ENCODE measurements at regions not wholly inside any gene's neighbourhood (a gene's known extent, or its start where the extent isn't known, plus 50 kb on each side); places are given as distances from the start of the nearest gene placed in this dataset.
"Not testable (repeated sequence)": the region's sequence is repeated elsewhere in the genome, so short reads cannot be mapped to it uniquely, and the experiment has no call there.

DNA sequence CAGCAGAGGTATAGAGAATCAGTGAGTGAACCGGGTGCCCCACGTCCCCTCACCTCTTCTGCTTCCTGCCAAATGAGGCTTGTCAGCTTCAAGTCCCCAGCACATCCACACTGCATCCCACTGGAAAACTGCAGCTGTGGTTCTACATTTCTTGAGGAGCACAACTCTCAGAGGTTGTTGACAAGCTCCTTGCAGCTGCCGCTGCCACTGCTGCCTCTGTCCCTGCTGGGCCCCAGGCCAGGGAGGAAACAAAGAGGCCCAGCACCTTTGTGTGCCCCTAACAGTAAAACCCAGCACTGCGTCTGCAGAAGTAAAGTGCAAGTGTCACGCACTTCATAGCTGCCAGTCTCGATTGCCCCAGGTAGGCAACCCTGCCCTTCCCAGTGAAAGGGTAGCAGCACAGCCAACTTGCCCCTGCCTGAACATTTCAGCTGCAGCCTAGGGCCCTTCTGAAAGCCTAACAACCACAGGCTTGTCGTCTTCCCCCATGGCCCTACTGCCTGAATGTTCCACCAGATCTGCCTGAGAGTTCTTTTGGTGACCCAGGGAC is 1162.1 kb upstream of the USP15 start:
- in situ Hi-C loops (cut with HindIII; ENCODE audit: low pct_ligation_motif_present, low pct_unique_long_range_greater_than_20kb, low sequenced_read_pairs): no loop called here
- no peak for DNase-seq

DNA sequence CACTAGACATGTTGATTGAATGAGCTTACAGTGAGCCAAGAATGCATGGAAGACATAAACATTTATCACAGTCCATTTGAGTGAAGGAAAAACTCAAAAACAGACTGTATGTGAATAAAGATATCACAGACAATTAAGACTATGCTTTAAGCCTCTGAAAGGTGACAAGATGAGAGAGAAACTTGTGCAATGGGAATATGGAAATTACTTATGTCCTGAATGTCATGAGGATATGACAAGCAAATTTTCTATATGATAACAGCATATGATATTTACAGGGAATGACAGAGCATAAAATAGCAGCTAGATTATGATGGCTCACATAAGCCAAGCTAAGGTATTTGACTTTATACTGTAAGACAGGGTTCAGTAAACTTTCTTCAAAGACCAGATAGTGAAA is 1153.1 kb upstream of the USP15 start:
- in situ Hi-C loops (cut with HindIII; ENCODE audit: low pct_ligation_motif_present, low pct_unique_long_range_greater_than_20kb, low sequenced_read_pairs): no loop called here
- DNase-seq: no peak

DNA sequence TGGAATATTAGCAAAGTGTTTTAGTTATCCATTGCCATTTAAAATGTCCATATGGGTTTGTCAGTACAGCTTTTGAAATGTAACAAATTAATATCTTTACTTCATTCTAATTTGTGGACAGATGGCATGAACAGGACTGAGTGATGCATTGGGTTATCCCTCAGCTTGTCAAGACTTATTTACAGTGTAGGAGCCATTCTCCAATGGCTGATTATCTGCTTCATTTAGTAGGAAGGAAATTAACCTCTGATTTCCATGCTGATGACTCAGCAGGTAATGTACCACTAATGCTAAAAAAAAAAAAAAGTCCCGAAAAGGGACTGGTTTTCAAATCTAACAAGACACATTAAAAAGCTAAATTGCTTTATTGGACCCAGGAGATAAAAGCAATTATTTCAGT is 1149.0 kb upstream of the USP15 start:
- DNase-seq: no peak
- in situ Hi-C loops (cut with HindIII; ENCODE audit: low pct_ligation_motif_present, low pct_unique_long_range_greater_than_20kb, low sequenced_read_pairs): no loop called here

DNA sequence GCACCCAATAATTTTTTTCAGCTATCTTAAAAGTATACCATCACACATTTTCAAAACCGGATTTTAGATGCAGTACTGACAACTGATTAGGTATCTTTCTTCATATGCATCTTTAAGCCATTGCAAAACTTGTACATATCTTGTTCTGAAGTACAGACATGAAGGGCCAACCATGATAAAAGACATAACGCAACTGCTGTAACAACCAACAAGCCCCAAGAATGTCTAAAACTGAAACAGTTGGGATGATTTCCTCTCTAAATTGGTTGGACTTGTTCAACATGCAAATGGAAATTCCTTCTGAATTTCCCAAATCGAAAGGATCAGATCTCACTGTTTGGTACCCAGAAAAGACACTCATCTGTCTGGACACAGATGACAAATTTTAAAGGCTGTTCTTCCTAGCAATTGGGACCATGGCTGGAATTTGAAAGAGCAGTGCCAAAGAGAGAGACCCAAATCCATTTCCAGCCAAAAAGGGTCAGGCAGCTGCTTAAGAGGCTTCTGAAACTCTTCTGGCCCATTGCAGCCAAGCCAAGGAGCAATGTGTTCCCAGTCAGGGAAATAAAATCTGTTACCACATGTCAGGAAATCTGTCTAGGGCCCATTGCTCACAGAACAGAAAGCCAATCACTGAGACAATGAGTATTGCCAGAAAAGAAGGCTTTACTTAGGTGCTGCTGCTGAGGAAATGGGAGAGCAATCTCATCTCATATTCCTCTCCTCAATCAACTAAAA is 1122.4 kb upstream of the USP15 start:
- DNase-seq: no peak
- in situ Hi-C loops (cut with HindIII; ENCODE audit: low pct_ligation_motif_present, low pct_unique_long_range_greater_than_20kb, low sequenced_read_pairs): no loop called here

DNA sequence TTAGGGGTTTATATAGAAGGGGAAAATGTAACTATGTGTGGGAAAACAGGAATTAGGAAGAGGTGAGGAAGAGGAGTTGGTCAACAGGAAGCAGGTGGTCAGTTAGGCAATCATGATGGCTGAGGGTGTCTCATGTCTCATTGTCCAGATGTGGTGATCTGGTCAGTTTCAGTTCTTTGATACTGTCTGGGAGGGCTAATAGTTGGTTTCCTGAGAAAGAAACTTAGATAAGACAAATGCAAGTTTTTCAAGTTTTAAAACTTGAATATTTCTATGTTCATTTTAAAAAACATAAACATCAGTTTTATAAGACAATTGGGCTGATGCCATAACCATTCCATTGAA is 1121.8 kb upstream of the USP15 start:
- no peak for DNase-seq
- in situ Hi-C loops (cut with HindIII; ENCODE audit: low pct_ligation_motif_present, low pct_unique_long_range_greater_than_20kb, low sequenced_read_pairs): no loop called here

DNA sequence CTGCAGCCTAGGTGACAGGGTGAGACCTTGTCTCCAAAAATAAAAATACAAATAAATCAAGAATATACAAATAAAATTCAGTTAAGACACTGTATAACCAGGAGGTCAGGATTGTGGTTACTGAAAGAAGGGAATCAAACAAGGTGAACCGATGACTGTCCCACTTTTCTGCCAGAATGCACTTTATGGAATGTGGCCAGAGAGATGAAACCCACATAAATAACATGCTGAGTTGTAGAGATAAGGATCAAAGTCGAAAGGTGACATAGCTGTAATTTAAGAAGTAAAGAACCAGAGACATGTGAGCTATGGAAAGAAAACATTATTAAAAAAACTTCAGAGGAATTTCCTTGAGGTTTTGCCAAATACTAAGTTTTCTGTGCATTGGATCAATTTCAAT is 1098.2 kb upstream of the USP15 start:
- no peak for DNase-seq
- in situ Hi-C loops (cut with HindIII; ENCODE audit: low pct_ligation_motif_present, low pct_unique_long_range_greater_than_20kb, low sequenced_read_pairs): no loop called here

DNA sequence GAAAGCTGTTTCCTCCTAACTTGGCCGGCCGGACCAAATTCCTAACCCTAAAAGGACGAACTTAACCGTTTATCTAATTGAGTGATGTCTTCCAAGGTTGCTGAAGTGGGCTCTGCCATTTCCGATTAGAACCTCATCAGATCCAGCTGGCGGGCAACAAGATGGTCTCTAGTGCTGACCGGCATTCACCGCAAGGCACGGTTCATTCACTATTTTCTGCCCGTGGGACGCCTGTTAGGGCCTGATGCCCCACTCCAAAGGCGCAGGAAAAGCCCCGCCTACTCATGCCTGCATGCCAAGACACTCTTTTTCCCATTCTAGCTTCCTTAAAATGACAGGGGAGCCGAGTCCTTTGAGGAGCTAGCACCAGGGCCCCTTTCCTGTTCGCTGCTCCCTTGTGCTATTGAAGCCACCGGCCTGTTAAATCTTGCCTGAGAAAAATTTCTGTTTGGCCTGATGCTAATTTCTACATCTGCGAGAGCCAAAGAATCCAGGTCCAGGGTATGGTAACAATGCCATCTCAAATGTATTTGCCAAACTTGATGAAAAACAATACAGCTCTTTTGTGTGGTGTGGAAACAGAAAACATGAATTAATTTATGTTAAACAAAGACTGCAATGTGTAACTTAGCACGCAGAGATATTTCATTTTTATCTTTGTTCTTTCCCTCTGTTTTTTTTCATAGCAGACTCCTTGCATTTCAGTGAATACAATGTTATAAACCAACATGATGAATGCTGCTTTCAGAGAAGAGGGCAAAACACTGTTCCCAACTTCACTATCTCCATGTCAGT is 1071.2 kb upstream of the USP15 start:
- in situ Hi-C loops (cut with HindIII; ENCODE audit: low pct_ligation_motif_present, low pct_unique_long_range_greater_than_20kb, low sequenced_read_pairs): no loop called here
- no peak for DNase-seq

DNA sequence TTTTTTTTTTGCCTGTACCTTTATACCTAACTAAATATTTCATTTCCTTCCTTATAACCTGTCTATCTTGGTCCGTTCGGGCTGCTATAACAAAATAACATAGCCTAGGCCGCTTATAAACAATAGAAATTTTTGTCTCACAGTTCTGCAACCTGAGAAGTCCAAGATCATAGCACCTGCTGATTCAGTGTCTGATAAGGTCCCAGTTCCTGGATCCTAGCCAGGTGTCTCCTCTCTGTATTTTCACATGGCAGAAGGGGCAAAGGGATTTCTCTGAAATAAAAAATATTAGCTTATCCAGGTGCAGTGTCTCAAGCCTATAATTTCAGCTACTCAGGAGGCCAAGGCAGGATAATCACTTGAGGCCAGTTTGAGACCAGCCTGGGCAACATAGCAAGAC is 1046.6 kb upstream of the USP15 start:
- DNase-seq: no peak
- in situ Hi-C loops (cut with HindIII; ENCODE audit: low pct_ligation_motif_present, low pct_unique_long_range_greater_than_20kb, low sequenced_read_pairs): no loop called here

DNA sequence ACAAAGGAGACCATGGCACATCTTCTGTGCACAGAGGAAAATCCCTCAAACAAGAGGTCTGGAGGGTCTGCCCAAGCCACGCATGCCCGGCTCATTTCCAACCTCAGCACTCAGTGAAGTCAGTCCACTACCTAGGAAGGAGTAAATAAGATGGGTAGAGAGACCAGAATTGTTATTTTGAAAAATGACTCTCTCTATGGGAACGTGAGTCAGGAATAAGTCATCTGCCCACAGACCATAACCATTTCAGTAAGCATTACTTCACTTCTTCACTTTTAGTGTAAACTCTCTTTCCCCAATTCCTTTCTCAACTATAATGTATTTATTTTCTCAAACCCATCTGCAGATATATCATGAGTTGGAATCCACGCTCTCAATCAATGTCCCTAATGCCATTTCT is 1039.9 kb upstream of the USP15 start:
- DNase-seq: no peak
- in situ Hi-C loops (cut with HindIII; ENCODE audit: low pct_ligation_motif_present, low pct_unique_long_range_greater_than_20kb, low sequenced_read_pairs): no loop called here

DNA sequence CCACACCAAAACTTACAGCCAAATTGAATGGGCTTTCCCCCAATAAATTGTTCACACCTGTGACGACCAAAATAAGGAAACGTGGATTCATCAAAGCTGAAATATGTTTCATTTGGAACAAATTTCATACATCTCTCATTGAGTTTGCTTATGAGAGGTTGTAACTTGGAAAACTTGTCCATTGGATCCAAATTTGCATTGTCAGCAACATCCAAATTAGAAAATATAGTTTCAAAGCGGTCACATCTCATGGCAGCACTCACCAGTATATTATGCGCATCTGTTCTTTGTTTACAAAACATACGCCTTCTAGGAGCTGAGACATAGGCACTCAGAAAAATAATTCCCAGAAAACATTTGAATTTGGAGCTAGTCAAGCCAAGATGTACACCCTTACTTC is 1028.2 kb upstream of the USP15 start:
- in situ Hi-C loops (cut with HindIII; ENCODE audit: low pct_ligation_motif_present, low pct_unique_long_range_greater_than_20kb, low sequenced_read_pairs): no loop called here
- no peak for DNase-seq

DNA sequence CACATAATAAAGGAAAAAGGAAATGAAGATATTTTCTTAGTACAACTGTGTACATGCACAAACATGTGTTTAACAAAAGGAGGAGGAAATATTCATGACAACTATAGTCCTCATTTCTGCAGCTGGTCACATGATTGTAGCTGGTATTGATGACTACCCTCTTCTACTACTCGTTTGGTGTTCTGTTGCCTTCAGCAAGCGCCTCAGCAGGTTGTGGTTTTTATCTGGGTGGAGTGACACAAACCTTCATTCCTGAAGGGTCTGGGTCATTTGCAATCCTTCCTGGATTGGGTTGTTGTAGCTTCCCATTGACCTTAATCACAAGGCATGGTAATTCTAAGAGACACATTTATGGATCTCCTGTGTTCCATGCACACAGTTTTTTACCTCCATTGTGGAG is 1009.9 kb upstream of the USP15 start:
- no peak for DNase-seq
- in situ Hi-C loops (cut with HindIII; ENCODE audit: low pct_ligation_motif_present, low pct_unique_long_range_greater_than_20kb, low sequenced_read_pairs): no loop called here

DNA sequence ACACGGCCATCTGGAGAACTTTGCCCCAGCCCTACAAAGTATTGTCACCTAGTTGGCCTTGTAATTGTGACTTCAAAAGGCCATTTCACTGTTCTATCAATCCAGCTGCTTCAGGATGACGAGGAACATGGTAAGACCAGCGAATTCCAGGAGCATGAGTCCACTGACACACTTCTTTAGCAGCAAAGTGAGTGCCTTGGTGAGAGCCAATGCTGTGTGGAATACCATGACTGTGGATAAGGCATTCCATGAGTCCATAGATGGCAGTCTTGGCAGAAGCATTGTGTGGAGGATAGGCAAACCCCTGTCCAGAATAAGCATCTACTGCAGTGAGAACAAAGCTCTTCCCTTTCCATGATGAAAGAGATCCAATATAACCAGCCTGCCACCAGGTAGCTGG is 1009.1 kb upstream of the USP15 start:
- in situ Hi-C loops (cut with HindIII; ENCODE audit: low pct_ligation_motif_present, low pct_unique_long_range_greater_than_20kb, low sequenced_read_pairs): no loop called here

DNA sequence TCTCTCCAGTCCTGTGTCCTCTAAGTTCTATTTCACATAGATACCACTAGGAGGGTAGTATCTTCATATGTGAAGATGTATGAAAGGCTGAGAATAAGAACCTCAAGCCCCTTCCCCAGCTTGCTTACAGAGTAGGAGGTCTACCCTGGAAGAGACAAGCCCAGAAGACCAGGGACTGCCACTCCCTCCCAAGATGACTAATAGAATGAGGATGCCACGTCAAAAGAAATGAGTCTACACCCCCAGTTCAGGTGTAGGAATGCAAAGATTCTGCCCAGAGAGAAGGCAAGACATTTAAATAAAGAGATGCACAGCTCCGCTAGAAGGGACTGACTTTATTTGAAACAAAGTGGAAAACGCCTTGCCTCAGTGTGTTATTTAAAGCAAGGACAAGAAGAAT is 1006.0 kb upstream of the USP15 start:
- in situ Hi-C loops (cut with HindIII; ENCODE audit: low pct_ligation_motif_present, low pct_unique_long_range_greater_than_20kb, low sequenced_read_pairs): no loop called here

More for the DNA sequence above, 1009.1 kb upstream of the USP15 start:
- no peak for DNase-seq

DNA sequence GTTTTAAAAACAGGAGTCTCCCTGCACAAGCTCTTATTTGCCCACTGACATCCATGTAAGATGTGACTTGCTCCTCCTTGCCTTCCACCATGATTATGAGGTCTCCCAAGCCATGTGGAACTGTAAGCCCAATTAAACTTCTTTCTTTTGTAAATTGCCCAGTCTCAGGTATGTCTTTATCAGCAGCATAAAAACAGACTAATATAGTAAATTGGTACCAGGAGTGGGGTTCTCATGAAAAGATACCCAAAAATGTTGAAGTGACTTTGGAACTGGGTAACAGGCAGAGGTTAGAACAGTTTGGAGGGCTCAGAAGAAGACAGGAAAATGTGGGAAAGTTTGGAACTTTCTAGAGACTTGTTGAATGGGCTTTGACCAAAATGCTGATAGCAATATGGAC is 995.9 kb upstream of the USP15 start:
- in situ Hi-C loops (cut with HindIII; ENCODE audit: low pct_ligation_motif_present, low pct_unique_long_range_greater_than_20kb, low sequenced_read_pairs); DNase-seq: not testable (repeated sequence)

More for the DNA sequence above, 1006.0 kb upstream of the USP15 start:
- no peak for DNase-seq

DNA sequence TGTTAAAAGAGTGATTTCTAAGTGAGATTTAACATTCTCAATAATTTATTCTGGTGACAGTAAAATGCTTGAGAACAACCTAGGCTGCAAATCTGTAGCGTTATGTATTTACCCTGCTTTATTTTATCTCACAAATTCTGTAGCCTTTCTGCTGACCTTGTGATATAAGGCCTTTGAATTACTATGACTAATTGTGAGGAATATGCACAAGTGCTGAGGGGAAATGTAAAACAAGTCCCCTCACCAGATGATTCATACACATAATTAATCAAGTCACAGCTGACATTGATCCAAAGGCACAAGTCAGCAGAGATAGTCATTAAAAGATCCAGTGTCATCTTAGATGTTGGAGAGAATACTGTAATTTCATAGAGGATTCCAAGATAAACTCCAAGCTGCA is 992.7 kb upstream of the USP15 start:
- no peak for DNase-seq
- in situ Hi-C loops (cut with HindIII; ENCODE audit: low pct_ligation_motif_present, low pct_unique_long_range_greater_than_20kb, low sequenced_read_pairs): no loop called here

DNA sequence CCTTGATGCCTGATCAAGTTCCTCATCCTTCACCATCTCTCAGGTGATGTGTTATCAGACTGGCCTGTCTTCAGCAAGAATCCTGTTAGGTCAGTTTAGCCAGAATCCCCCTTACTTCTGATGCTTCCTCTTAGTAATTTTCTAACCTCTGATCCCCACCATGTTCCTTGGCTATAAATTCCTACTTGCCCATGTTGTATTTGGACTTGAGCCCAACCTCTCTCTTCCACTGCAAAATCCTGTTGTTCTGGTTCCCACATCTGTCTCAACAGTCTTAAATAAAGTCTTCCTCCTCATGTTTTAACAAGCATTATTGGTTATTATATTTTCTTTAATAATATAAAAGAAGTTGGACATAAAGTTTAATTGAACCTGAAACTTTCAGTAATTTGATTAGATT is 987.8 kb upstream of the USP15 start:
- in situ Hi-C loops (cut with HindIII; ENCODE audit: low pct_ligation_motif_present, low pct_unique_long_range_greater_than_20kb, low sequenced_read_pairs): no loop called here
- no peak for DNase-seq

DNA sequence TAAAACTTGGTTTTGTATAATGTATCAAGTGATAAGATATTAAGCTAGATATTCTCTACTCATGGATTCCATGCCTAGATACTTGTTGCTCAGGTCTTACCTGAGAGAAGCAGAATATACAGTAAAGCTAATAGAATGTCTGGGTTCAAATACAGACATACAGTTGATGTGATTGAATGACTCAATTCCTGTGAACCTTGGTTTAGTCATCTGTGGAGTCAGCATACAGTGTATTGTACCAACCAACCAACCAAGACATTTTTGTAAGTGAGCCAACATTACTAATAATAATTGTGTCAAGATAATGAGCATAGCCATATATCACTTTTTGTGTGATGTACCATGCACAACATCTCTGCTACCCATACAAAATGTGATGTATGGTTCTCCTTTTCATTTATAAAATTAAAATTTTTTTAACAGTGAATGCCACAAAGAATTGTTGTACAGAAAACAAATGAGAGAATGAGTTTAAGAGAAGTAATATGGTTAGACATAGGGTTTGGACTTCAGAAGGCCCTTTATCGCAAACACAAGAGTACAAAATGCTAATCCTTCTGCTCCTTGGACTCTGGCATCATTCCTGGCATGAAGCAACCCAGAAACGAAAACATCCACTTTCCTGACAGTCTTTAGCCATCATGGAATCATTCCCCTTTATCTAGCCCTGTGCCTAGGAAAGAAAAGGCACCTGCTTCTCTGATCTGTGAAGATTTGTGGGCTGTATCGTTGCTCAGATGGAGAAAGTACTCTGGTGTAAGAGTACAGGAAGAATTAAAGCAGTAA is 977.2 kb upstream of the USP15 start:
- DNase-seq: no peak
- in situ Hi-C loops (cut with HindIII; ENCODE audit: low pct_ligation_motif_present, low pct_unique_long_range_greater_than_20kb, low sequenced_read_pairs): no loop called here

DNA sequence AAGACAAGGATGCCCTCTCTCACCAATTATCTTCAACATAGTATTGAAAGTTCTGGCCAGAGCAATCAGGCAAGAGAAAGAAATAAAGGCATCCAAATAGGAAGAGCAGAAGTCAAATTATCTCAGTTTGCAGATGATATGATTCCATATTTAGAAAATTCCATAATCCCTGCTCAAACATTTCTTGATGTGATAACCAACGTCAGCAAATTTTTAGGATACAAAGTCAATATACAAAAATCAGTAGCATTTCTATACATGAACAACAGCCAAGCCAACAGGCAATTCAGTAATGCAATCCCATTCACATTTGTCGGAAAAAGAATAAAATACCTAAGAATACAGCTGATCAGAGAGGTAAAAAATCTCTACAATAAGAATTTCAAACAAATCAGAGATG is 969.7 kb upstream of the USP15 start:
- in situ Hi-C loops (cut with HindIII; ENCODE audit: low pct_ligation_motif_present, low pct_unique_long_range_greater_than_20kb, low sequenced_read_pairs): no loop called here

DNA sequence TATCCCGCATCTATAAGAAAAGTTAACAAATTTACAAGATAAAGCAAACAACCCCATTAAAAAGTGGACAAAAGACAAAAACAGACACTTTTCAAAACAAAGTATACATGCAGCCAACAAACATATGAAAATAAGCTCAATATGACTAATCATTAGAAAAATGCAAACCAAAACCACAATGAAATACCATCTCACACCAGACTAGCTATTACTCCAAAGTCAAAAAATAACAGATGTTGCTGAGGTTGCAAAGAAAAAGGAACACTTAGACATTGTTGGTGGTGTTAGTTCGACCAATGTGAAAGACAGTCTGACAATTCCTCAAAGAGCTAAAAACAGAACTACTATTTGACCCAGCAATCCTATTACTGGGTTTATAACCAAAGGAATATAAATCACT is 968.6 kb upstream of the USP15 start:
- no peak for DNase-seq
- in situ Hi-C loops (cut with HindIII; ENCODE audit: low pct_ligation_motif_present, low pct_unique_long_range_greater_than_20kb, low sequenced_read_pairs): no loop called here

More for the DNA sequence above, 969.7 kb upstream of the USP15 start:
- DNase-seq: no peak

Measured in ACHN (cell line).